ENCODE measurements at regions not wholly inside any gene's neighbourhood (a gene's known extent, or its start where the extent isn't known, plus 50 kb on each side); places are given as distances from the start of the nearest gene placed in this dataset.
"Not testable (repeated sequence)": the region's sequence is repeated elsewhere in the genome, so short reads cannot be mapped to it uniquely, and the experiment has no call there.

DNA sequence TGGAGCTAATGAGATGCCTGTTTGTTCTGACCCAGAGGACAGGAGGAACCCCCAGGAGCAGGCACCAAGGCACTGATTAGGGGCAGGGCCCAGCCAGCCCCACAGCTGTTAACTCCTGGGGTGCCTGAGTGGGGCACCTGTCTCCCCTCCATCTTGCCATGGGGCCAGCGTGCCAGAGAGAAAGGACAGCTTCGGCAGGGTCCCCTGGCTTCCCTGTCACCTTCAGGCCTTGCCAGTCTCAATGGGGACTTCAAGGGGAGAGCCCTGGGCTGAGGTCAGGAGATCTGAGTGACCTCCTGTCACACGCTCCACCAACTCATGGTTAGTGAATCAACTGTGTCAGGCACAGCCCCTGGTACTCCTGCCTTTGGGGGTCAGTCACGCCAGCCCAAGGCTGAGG lies 152.7 kb upstream of the MVB12B start:
- H2AFZ ChIP-seq, result no peak overlapping the region
- no peak overlapping the region for H3K27ac ChIP-seq
- no peak overlapping the region for H3K9ac ChIP-seq
- H3K36me3 ChIP-seq (ENCODE audit: control insufficient read depth, insufficient read depth, low read length), result no peaks in the 10 kb centered on the region
- TF ChIP-seq, protein P1, sequence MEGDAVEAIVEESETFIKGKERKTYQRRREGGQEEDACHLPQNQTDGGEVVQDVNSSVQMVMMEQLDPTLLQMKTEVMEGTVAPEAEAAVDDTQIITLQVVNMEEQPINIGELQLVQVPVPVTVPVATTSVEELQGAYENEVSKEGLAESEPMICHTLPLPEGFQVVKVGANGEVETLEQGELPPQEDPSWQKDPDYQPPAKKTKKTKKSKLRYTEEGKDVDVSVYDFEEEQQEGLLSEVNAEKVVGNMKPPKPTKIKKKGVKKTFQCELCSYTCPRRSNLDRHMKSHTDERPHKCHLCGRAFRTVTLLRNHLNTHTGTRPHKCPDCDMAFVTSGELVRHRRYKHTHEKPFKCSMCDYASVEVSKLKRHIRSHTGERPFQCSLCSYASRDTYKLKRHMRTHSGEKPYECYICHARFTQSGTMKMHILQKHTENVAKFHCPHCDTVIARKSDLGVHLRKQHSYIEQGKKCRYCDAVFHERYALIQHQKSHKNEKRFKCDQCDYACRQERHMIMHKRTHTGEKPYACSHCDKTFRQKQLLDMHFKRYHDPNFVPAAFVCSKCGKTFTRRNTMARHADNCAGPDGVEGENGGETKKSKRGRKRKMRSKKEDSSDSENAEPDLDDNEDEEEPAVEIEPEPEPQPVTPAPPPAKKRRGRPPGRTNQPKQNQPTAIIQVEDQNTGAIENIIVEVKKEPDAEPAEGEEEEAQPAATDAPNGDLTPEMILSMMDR (IDR thresholded peaks at IDR 0.05), result no peak
- no peaks in the 10 kb centered on the region for H3K9me3 ChIP-seq (ENCODE audit: control insufficient read depth, low read length)
- H3K27me3 ChIP-seq (ENCODE audit: control insufficient read depth, insufficient read depth, low read length), result no peaks in the 10 kb centered on the region
- no peaks in the 10 kb centered on the region for H3K79me2 ChIP-seq
- no peak overlapping the region for H3K4me2 ChIP-seq (ENCODE audit: low read length)
- H3K4me1 ChIP-seq, result no peaks in the 10 kb centered on the region
- H3K4me3 ChIP-seq (ENCODE audit: low read depth, low read length), result no peak overlapping the region

DNA sequence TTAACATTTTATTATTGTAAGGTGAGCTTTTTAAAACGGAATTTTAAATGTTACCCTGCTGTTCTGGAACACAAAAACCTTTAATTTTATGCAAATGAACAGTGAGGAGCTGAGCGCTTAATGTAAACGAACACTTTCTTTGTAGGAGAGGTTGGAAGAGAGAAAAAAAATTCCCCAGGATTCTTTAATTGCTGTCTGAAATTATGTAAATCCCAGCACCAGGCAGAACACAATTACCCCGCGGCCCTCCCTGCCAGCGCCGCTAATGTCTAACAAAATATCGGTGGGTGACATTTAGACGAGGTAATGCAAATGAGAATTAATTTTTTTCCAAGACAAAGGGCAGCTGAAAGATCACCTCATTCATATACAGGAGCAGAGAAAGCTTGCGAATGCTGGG lies 143.4 kb upstream of the MVB12B start:
- Histone ChIP-seq H3K36me3 (ENCODE audit: control insufficient read depth, insufficient read depth, low read length) (peaks cover 2% of the 10 kb centered on the region), H3K9ac (no peak overlapping the region), H3K4me2 (ENCODE audit: low read length) (no peak overlapping the region), H2AFZ (no peak overlapping the region), H3K4me3 (ENCODE audit: low read depth, low read length) (no peak overlapping the region), H3K27ac (no peak overlapping the region), H3K27me3 (ENCODE audit: control insufficient read depth, insufficient read depth, low read length) (no peaks in the 10 kb centered on the region), H3K79me2 (no peaks in the 10 kb centered on the region), H3K9me3 (ENCODE audit: control insufficient read depth, low read length) (peaks cover 3% of the 10 kb centered on the region), H3K4me1 (no peaks in the 10 kb centered on the region)
- TF ChIP-seq, protein P1 (IDR thresholded peaks at IDR 0.05), result no peak

DNA sequence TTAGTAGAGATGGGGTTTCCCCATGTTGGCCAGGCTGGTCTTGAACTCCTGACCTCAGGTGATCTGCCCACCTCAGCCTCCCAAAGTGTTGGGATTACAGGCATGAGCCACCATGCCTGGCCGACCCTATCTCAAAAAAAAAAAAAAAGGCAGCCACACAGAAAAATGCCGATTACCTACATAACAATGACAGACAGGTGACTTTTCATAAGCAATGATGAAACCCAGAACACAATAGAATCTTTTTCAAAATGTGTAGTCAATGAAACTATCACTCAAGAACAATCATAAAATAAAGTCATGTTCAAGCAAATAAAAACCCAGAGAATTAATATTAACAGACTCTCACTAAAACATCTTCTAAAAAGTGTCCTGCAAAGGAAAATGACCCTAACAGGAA lies 135.6 kb upstream of the MVB12B start:
- H3K4me2 ChIP-seq (ENCODE audit: low read length); H3K27me3 ChIP-seq (ENCODE audit: control insufficient read depth, insufficient read depth, low read length); H3K9ac ChIP-seq; H3K4me3 ChIP-seq (ENCODE audit: low read depth, low read length); H3K27ac ChIP-seq; H3K36me3 ChIP-seq (ENCODE audit: control insufficient read depth, insufficient read depth, low read length); H3K4me1 ChIP-seq; H3K79me2 ChIP-seq; H3K9me3 ChIP-seq (ENCODE audit: control insufficient read depth, low read length); H2AFZ ChIP-seq: not testable (repeated sequence)

DNA sequence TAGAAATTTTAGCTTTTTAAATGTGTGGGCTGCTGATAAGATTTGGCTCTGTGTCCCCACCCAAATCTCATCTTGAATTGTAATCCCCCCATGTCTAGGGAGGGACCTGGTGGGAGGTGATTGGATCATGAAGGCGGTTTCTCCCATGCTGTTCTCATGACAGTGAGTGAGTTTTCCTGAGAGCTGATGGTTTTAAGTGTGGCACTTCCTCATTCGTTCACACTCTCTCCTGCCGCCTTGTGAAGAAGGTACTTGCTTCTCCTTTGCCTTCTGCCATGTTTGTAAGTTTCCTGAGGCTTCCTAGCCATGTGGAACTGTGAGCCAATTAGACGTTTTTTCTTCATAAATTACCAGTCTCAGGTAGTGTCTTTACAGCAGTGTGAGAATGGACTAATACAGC lies 127.8 kb upstream of the MVB12B start:
- Histone ChIP-seq H3K4me2 (ENCODE audit: low read length) (no peak overlapping the region), H3K27ac (no peak overlapping the region), H3K4me1 (no peaks in the 10 kb centered on the region), H2AFZ (no peak overlapping the region), H3K36me3 (ENCODE audit: control insufficient read depth, insufficient read depth, low read length) (no peaks in the 10 kb centered on the region), H3K27me3 (ENCODE audit: control insufficient read depth, insufficient read depth, low read length) (no peaks in the 10 kb centered on the region), H3K9ac (no peak overlapping the region), H3K9me3 (ENCODE audit: control insufficient read depth, low read length) (no peaks in the 10 kb centered on the region), H3K4me3 (ENCODE audit: low read depth, low read length) (no peak overlapping the region), H3K79me2 (no peaks in the 10 kb centered on the region)
- TF ChIP-seq, protein P1 (IDR thresholded peaks at IDR 0.05), result no peak

DNA sequence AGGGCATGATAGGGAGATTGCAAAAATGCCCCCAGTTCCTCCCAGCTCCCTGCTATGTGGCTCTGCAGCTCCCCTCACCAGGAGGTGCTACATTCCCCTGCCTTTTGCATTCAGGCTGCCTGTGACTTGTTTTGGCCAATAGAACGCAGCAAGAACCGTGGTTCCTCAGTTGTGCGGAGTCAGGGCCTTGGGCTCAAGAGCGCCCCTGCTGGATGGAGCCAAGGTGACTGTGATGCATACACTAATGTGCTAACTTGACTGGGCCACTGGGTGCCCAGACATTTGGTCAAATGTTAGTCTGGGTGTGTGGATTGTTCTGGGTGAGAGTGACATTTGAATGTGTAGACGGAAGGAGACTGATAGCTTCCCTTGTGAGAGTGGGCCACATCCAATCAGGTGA lies 123.3 kb upstream of the MVB12B start:
- no peak overlapping the region for H2AFZ ChIP-seq
- no peak overlapping the region for H3K27ac ChIP-seq
- H3K79me2 ChIP-seq, result no peaks in the 10 kb centered on the region
- H3K36me3 ChIP-seq (ENCODE audit: control insufficient read depth, insufficient read depth, low read length), result no peaks in the 10 kb centered on the region
- H3K4me3 ChIP-seq (ENCODE audit: low read depth, low read length), result no peak overlapping the region
- no peaks in the 10 kb centered on the region for H3K9me3 ChIP-seq (ENCODE audit: control insufficient read depth, low read length)
- H3K4me1 ChIP-seq, result no peaks in the 10 kb centered on the region
- no peak overlapping the region for H3K4me2 ChIP-seq (ENCODE audit: low read length)
- TF ChIP-seq, protein P1 (IDR thresholded peaks at IDR 0.05), result no peak
- no peak overlapping the region for H3K9ac ChIP-seq
- no peaks in the 10 kb centered on the region for H3K27me3 ChIP-seq (ENCODE audit: control insufficient read depth, insufficient read depth, low read length)
